ENCODE measurements at regions not wholly inside any gene's neighbourhood (a gene's known extent, or its start where the extent isn't known, plus 50 kb on each side); places are given as distances from the start of the nearest gene placed in this dataset.
A peak's percentile ranks its signal among the peaks of the same experiment; 100 is the strongest.

DNA sequence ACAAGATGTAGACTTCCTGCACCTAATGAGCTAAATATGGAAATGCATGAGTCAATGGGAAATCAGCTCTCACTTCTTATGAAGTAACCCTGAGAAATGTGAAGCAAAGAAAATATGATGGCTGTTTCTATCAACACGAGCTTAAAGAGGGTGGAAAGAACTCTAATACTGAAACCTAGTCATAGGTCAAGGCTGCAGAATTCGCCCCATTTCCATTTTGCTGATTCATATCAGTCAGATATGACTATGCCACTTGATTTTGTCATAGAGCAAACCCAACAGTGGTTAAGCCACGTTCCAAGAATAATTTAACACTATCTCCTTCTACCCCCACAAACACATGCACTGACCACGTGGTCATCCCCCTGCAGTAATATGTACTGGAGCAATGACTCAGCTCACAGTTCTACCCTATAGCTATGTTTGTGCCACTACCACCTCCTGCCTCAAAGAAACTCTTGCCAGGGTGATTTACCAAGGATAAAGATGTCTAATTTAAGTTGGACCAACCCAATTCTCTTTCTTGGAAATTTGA is 157.5 kb downstream of the TMTC3 start:
- Mint-ChIP-seq H3K27ac (peak overlapping the region; percentile 98), H3K4me1 (ENCODE audit: low read depth) (peaks cover 39% of the 10 kb centered on the region), H3K36me3 (ENCODE audit: insufficient read depth in 2 of 2) (peaks cover 0 to 2% of the 10 kb centered on the region in 2 donors), H3K27me3 (ENCODE audit: low read depth) (peaks cover 13% of the 10 kb centered on the region), H3K9me3 (peaks cover 4 to 8% of the 10 kb centered on the region in 2 donors), H3K4me3 (peak overlapping the region; percentile 32 to 61)
- ATAC-seq (replicated peaks in 1 of 2) (peak; percentile 93), DNase-seq (peak; percentile 72 to 80)

DNA sequence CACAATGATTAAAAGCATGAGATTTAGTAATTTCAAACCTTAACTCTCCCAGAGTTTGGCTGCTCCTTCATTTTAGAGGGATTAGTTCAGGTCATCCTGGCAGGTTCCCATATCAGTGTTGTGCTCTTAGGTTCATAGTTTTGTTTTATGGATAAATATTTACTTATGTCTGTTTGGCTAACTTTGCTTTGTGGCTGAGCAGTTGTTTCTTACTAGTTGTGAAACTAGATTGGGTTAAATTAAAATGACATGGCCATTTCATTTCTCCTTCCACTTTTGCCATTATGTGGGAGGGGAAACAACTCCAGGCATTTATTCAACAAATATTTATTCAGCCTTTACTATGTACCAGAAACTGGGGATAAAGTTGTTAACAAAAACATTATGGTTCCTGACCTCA is 158.8 kb downstream of the TMTC3 start:
- DNase-seq = no peak
- peak overlapping the region; percentile 72 for H3K27ac Mint-ChIP-seq
- peak overlapping the region in 1 of 2 donors; percentile 61 for H3K4me3 Mint-ChIP-seq
- ATAC-seq (replicated peaks in 1 of 2) = no peak
- peaks cover 34% of the 10 kb centered on the region for H3K4me1 Mint-ChIP-seq (ENCODE audit: low read depth)
- H3K9me3 Mint-ChIP-seq = peaks cover 2 to 4% of the 10 kb centered on the region in 2 donors
- H3K27me3 Mint-ChIP-seq (ENCODE audit: low read depth) = peaks cover 13% of the 10 kb centered on the region
- peaks cover 0 to 2% of the 10 kb centered on the region in 2 donors for H3K36me3 Mint-ChIP-seq (ENCODE audit: insufficient read depth in 2 of 2)

- no peak overlapping the region for H3K27ac Mint-ChIP-seq
- peaks cover 2% of the 10 kb centered on the region in 2 donors for H3K9me3 Mint-ChIP-seq
- DNase-seq = no peak
- no peaks in the 10 kb centered on the region for H3K36me3 Mint-ChIP-seq (ENCODE audit: insufficient read depth in 2 of 2)
- peaks cover 30% of the 10 kb centered on the region for H3K27me3 Mint-ChIP-seq (ENCODE audit: low read depth)
- H3K4me1 Mint-ChIP-seq (ENCODE audit: low read depth) = peaks cover 37% of the 10 kb centered on the region
- H3K4me3 Mint-ChIP-seq = no peak overlapping the region
- ATAC-seq (replicated peaks in 1 of 2) = no peak
Observed at GRCh38 chr12:88303335-88303734, 161.2 kb downstream of the TMTC3 start.

GRCh38 chr12:88305254-88305890 is 163.3 kb downstream of the TMTC3 start:
- ATAC-seq (replicated peaks in 1 of 2) = no peak
- Mint-ChIP-seq H3K27ac (no peak overlapping the region), H3K4me3 (no peak overlapping the region), H3K4me1 (ENCODE audit: low read depth) (peaks cover 16% of the 10 kb centered on the region), H3K27me3 (ENCODE audit: low read depth) (peaks cover 30% of the 10 kb centered on the region), H3K9me3 (peaks cover 0 to 2% of the 10 kb centered on the region in 2 donors), H3K36me3 (ENCODE audit: insufficient read depth in 2 of 2) (no peaks in the 10 kb centered on the region)
- no peak for DNase-seq

GRCh38 chr12:88306471-88307069 is 164.5 kb downstream of the TMTC3 start:
- H3K4me1 Mint-ChIP-seq (ENCODE audit: low read depth) = peaks cover 11% of the 10 kb centered on the region
- no peak overlapping the region for H3K4me3 Mint-ChIP-seq
- ATAC-seq (replicated peaks in 1 of 2) = no peak
- H3K9me3 Mint-ChIP-seq = peaks cover 0 to 1% of the 10 kb centered on the region in 2 donors
- peaks cover 30% of the 10 kb centered on the region for H3K27me3 Mint-ChIP-seq (ENCODE audit: low read depth)
- H3K36me3 Mint-ChIP-seq (ENCODE audit: insufficient read depth in 2 of 2) = no peaks in the 10 kb centered on the region
- no peak for DNase-seq
- no peak overlapping the region for H3K27ac Mint-ChIP-seq

GRCh38 chr12:88307961-88308360 is 165.9 kb downstream of the TMTC3 start:
- no peaks in the 10 kb centered on the region for H3K36me3 Mint-ChIP-seq (ENCODE audit: insufficient read depth in 2 of 2)
- H3K9me3 Mint-ChIP-seq = no peaks in the 10 kb centered on the region
- peaks cover 23% of the 10 kb centered on the region for H3K27me3 Mint-ChIP-seq (ENCODE audit: low read depth)
- H3K4me1 Mint-ChIP-seq (ENCODE audit: low read depth) = peaks cover 11% of the 10 kb centered on the region
- ATAC-seq (replicated peaks in 1 of 2) (no peak), DNase-seq (no peak)
- H3K27ac Mint-ChIP-seq = no peak overlapping the region
- H3K4me3 Mint-ChIP-seq = peak overlapping the region; percentile 5 to 7

DNA sequence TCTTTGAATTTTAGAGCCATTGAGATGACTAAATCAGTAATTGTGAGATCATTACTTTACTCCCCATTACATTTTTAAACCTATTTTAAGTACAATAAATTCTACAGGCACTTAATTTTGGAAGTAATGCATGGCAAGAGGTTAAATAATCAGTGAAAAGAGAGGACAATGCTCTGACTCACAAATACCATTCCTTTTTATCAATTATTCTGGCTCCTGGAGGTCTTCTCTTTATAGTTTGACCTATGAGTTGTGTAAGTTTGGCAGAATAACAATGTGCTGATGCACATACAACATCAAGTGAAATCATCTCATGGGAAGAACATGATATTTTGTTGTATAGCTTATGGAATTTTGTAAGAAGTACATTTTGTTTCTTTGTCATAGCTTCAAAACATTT is 166.7 kb downstream of the TMTC3 start:
- H3K4me1 Mint-ChIP-seq (ENCODE audit: low read depth) = peaks cover 11% of the 10 kb centered on the region
- no peaks in the 10 kb centered on the region for H3K36me3 Mint-ChIP-seq (ENCODE audit: insufficient read depth in 2 of 2)
- ATAC-seq (replicated peaks in 1 of 2) (no peak), DNase-seq (no peak)
- no peak overlapping the region for H3K27ac Mint-ChIP-seq
- H3K27me3 Mint-ChIP-seq (ENCODE audit: low read depth) = peaks cover 17% of the 10 kb centered on the region
- no peaks in the 10 kb centered on the region for H3K9me3 Mint-ChIP-seq
- no peak overlapping the region for H3K4me3 Mint-ChIP-seq

DNA sequence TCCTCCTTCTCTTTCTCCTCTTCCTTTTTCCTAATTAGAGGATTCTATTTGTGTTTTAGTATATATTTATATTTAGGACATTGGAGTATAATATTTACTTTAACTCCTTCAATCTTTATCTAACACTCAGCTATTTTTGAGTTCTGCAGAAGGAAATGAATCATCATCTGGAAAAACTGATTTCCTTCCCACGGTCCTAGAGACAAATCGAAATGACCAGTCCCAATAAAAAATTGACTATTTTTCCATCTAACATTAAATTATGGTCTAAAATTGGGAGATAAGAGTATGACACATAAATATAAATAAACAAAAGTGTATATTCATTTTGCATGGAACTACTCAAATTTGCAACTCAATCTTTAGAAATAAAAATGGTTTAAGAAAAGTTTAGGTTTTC is 167.4 kb downstream of the TMTC3 start:
- H3K4me3 Mint-ChIP-seq = no peak overlapping the region
- no peak for DNase-seq

GRCh38 chr12:88310069-88310468 is 168.0 kb downstream of the TMTC3 start:
- H3K27ac Mint-ChIP-seq = no peak overlapping the region
- no peak overlapping the region for H3K4me3 Mint-ChIP-seq

More for the DNA sequence above, 167.4 kb downstream of the TMTC3 start:
- H3K9me3 Mint-ChIP-seq = no peaks in the 10 kb centered on the region
- no peak for ATAC-seq (replicated peaks in 1 of 2)
- peaks cover 11% of the 10 kb centered on the region for H3K4me1 Mint-ChIP-seq (ENCODE audit: low read depth)
- peaks cover 21% of the 10 kb centered on the region for H3K27me3 Mint-ChIP-seq (ENCODE audit: low read depth)
- no peaks in the 10 kb centered on the region for H3K36me3 Mint-ChIP-seq (ENCODE audit: insufficient read depth in 2 of 2)
- no peak overlapping the region for H3K27ac Mint-ChIP-seq

GRCh38 chr12:88310666-88311065 is 168.6 kb downstream of the TMTC3 start:
- DNase-seq = no peak
- H3K9me3 Mint-ChIP-seq = peaks cover 0 to 1% of the 10 kb centered on the region in 2 donors
- no peak overlapping the region for H3K27ac Mint-ChIP-seq
- no peak overlapping the region for H3K4me3 Mint-ChIP-seq
- H3K36me3 Mint-ChIP-seq (ENCODE audit: insufficient read depth in 2 of 2) = no peaks in the 10 kb centered on the region
- H3K27me3 Mint-ChIP-seq (ENCODE audit: low read depth) = peaks cover 29% of the 10 kb centered on the region
- ATAC-seq (replicated peaks in 1 of 2) = no peak
- H3K4me1 Mint-ChIP-seq (ENCODE audit: low read depth) = peaks cover 11% of the 10 kb centered on the region

More at GRCh38 chr12:88310069-88310468, 168.0 kb downstream of the TMTC3 start:
- Mint-ChIP-seq H3K9me3 (peaks cover 0 to 1% of the 10 kb centered on the region in 2 donors), H3K27me3 (ENCODE audit: low read depth) (peaks cover 26% of the 10 kb centered on the region), H3K4me1 (ENCODE audit: low read depth) (peaks cover 11% of the 10 kb centered on the region), H3K36me3 (ENCODE audit: insufficient read depth in 2 of 2) (no peaks in the 10 kb centered on the region)
- DNase-seq (no peak), ATAC-seq (replicated peaks in 1 of 2) (no peak)

GRCh38 chr12:88313554-88313953 is 171.4 kb downstream of the TMTC3 start:
- Mint-ChIP-seq H3K36me3 (ENCODE audit: insufficient read depth in 2 of 2) (no peaks in the 10 kb centered on the region), H3K27ac (no peak overlapping the region)
- ATAC-seq (replicated peaks in 1 of 2) = peak in 1 of 2 donors; percentile 53

GRCh38 chr12:88314706-88315105 is 172.6 kb downstream of the TMTC3 start:
- Mint-ChIP-seq H3K27ac (no peak overlapping the region), H3K27me3 (ENCODE audit: low read depth) (peaks cover 19% of the 10 kb centered on the region), H3K4me3 (no peak overlapping the region), H3K4me1 (ENCODE audit: low read depth) (no peaks in the 10 kb centered on the region), H3K9me3 (peaks cover 0 to 3% of the 10 kb centered on the region in 2 donors), H3K36me3 (ENCODE audit: insufficient read depth in 2 of 2) (no peaks in the 10 kb centered on the region)
- DNase-seq (no peak), ATAC-seq (replicated peaks in 1 of 2) (no peak)

More at GRCh38 chr12:88313554-88313953, 171.4 kb downstream of the TMTC3 start:
- no peak for DNase-seq
- Mint-ChIP-seq H3K4me3 (no peak overlapping the region), H3K27me3 (ENCODE audit: low read depth) (peaks cover 19% of the 10 kb centered on the region), H3K9me3 (peaks cover 0 to 3% of the 10 kb centered on the region in 2 donors), H3K4me1 (ENCODE audit: low read depth) (no peaks in the 10 kb centered on the region)

DNA sequence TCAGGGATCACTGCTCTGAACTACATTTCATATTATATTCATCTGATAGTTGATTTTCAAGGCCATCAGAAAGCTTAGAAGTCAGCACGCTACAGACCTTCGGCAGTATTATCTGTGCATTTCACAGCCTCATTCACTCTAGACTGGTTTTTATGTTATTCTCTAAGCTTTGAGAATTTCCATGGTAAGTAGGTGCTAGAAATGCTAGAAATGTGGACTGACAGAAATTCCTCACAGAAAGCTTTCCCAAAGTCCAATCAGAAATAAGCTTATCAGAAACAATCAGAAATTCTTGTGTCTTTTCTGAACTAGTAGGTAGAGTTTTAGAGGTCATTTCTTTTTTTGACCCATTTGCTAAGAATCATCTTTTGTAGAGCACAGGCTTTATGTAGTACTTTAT is 176.6 kb downstream of the TMTC3 start:
- Mint-ChIP-seq H3K27ac (no peak overlapping the region), H3K27me3 (ENCODE audit: low read depth) (peaks cover 19% of the 10 kb centered on the region), H3K9me3 (peaks cover 0 to 3% of the 10 kb centered on the region in 2 donors), H3K36me3 (ENCODE audit: insufficient read depth in 2 of 2) (no peaks in the 10 kb centered on the region), H3K4me1 (ENCODE audit: low read depth) (no peaks in the 10 kb centered on the region), H3K4me3 (no peak overlapping the region)
- ATAC-seq (replicated peaks in 1 of 2) (no peak), DNase-seq (no peak)
